IgD-negative memory B cell (primary cell): ENCODE measurements at regions not wholly inside any gene's neighbourhood (a gene's known extent, or its start where the extent isn't known, plus 50 kb on each side); places are given as distances from the start of the nearest gene placed in this dataset.
"Not testable (repeated sequence)": the region's sequence is repeated elsewhere in the genome, so short reads cannot be mapped to it uniquely, and the experiment has no call there.

Experiments used
- H3K27ac Mint-ChIP-seq, 3 donors: one replicate each; pipeline ENCODE4 v1.8.0; 2020 to 2022; ENCODE audit warnings: mild to moderate bottlenecking in 3 of 3, mixed read lengths in 3 of 3, moderate library complexity in 1 of 3
- H3K27me3 Mint-ChIP-seq: one replicate; pipeline ENCODE4 v1.8.0; 2021; ENCODE audit warnings: mixed read lengths
- H3K36me3 Mint-ChIP-seq: one replicate; pipeline ENCODE4 v1.8.0; 2020; ENCODE audit warnings: mild to moderate bottlenecking, mixed read lengths
- H3K4me1 Mint-ChIP-seq, 3 donors: one replicate each; pipeline ENCODE4 v1.8.0; 2020 to 2022; ENCODE audit warnings: mixed read lengths in 3 of 3, mild to moderate bottlenecking in 1 of 3
- H3K4me3 Mint-ChIP-seq, 4 donors: one replicate each; pipeline ENCODE4 v1.8.0; 2020 to 2022; ENCODE audit warnings: mild to moderate bottlenecking in 4 of 4, mixed read lengths in 4 of 4, moderate library complexity in 3 of 4
- H3K9me3 Mint-ChIP-seq, 3 donors: one replicate each; pipeline ENCODE4 v1.8.0; 2020 to 2021; ENCODE audit warnings: mixed read lengths in 3 of 3, mild to moderate bottlenecking in 1 of 3

DNA sequence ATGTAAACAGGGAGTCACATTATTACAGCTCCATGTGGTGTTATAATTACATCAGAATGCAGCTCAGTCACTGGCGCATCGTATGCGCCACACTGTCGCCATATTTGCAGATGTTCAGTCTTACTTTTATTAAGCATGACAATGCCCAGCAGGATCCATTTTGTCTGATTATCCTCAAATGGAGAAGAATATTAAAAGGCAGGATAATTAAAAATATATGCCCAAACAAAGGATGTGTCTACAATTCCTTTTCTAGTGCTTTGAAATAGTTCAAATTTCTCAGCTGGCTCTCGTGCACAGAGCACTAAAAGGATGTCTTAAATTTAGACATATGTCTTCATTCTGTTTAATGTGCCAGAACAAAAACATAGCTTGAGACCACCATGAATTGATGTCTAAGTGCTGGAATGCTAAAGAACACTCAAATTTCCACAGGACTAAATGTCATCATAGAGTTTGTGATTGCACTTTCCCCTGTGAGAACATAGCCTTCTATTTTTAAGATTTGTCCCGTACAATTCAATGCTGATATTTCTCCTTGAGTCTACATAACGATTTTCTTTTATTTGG is 168.0 kb downstream of the DKK1 start:
- Mint-ChIP-seq H3K27me3 (no peaks in the 10 kb centered on the region), H3K9me3 (peaks cover 0 to 3% (median 0%) of the 10 kb centered on the region in 3 donors), H3K4me1 (peaks cover 0 to 6% (median 4%) of the 10 kb centered on the region in 3 donors), H3K4me3 (no peak overlapping the region), H3K36me3 (no peaks in the 10 kb centered on the region), H3K27ac (no peak overlapping the region)

DNA sequence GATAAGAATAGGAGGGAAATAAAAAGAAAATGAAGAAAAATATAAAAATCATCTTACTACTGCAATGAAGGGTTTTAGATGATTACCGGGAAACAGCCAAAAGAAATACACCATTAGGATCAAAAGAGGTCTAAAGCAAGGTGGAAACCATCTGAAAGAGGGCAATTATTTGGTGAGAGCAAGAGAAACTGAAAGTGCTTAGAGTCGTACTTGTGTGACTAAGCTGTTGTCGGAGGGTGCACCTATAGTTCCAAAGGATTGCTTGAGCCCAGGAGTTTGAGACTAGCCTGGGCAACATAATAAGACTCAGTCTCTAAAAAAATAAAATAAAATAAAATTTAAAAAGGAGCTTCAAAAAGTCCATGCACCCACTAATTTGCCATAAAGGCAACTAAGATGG is 169.5 kb downstream of the DKK1 start:
- no peak overlapping the region for H3K27ac Mint-ChIP-seq
- H3K9me3 Mint-ChIP-seq, result peaks cover 0 to 3% (median 0%) of the 10 kb centered on the region in 3 donors
- H3K27me3 Mint-ChIP-seq, result no peaks in the 10 kb centered on the region
- no peaks in the 10 kb centered on the region for H3K36me3 Mint-ChIP-seq
- H3K4me1 Mint-ChIP-seq, result peaks cover 0 to 6% (median 4%) of the 10 kb centered on the region in 3 donors
- no peak overlapping the region for H3K4me3 Mint-ChIP-seq

DNA sequence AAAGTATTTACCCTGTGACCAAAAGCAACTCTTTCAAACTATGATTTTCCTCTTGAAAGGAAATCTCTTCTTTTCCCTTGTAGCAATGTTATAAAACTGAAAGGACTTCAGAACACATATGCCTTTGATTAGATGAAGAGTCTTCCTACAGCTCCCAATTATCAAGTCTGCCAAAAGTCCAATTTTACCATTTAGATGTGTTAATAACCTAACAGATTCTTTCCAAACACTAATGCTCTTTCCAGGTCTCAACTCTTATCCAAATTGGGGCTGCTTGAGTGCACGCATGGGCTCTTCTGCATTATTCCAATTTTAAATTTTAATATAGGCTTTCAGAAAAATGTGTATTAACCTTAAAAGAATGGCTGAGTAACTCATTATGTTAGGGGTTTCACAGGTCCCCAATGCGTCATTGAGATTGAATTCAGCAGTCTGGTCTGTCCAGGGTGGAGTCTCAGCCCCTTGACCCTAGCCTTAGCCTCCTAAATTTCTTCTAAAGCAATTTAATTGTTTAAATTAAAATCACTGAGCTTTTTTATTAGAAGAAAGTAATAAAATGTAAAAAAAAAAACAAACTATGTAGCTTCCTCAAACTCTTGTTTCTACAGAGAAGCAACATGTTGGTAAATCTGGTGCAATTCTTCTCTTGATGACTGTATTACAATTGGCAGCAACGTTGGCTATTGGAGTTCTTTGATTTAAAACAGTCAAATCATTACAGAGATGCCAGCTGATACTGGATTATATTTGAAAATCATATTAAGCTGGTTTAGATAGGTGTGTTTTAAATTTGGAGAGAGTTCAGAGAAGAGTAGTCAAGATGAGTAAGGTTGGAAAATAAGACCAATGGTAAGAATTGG is 170.4 kb downstream of the DKK1 start:
- Mint-ChIP-seq H3K9me3 (peaks cover 0 to 3% (median 0%) of the 10 kb centered on the region in 3 donors), H3K4me3 (no peak overlapping the region), H3K4me1 (peaks cover 0 to 6% (median 4%) of the 10 kb centered on the region in 3 donors), H3K36me3 (no peaks in the 10 kb centered on the region), H3K27ac (no peak overlapping the region), H3K27me3 (no peaks in the 10 kb centered on the region)

DNA sequence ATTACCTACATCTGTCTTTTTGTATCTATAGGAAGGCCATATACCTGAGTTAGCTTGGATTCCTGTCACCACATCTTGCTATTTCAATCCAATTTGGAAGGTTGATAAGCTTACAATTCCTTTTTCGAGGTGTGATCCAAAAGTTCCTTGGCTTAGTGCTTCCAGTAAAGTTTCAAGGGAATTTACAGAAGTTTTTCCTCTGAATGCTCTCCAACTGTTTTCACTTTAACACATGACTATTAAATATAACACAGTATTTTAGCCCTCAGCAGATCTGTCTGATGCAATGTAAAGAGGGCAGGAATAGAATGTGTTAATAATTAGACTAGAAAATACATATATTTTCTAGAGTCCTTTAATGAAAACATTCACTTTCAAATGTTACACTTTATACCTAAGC is 171.4 kb downstream of the DKK1 start:
- Mint-ChIP-seq H3K4me1 (peaks cover 0 to 6% (median 4%) of the 10 kb centered on the region in 3 donors), H3K36me3 (no peaks in the 10 kb centered on the region)

DNA sequence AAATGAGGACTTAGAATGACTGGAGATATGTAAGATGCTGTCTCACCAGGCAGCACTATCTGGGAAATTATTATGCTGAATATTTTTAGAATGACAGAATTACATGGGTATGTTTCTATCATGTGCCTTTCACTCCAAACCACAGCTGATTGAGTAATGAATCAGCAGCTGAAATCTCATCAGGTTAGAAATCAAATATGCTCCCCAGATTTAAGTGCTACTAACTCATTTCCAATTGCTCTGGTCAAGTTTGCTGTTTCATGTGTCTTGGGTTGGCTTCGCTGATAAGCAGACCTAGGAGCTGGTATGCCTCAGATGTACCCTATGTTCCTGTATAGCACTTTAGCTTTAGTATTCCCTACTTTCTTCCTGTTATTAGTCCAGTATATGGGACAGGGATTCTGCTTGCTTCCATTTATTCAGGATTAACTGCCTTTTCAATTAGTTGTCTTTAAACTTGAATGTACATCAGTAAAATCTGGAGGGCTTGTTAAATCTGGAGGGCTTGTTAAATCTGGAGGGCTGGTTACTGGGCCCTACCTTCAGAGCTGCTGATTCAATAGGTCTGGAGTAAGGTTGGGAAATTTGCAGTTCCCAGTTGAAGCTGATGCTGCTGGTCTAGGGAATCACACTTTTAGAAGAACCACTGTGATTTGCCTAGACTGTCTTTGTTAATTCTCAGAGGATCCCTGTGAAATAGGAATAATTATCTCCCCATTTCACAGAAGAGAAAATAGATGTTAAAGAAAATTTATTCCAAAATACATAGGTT is 172.9 kb downstream of the DKK1 start:
- H3K27ac Mint-ChIP-seq, result no peak overlapping the region
- no peaks in the 10 kb centered on the region for H3K27me3 Mint-ChIP-seq
- H3K4me1 Mint-ChIP-seq, result peaks cover 0 to 6% (median 4%) of the 10 kb centered on the region in 3 donors
- H3K9me3 Mint-ChIP-seq, result no peaks in the 10 kb centered on the region
- no peaks in the 10 kb centered on the region for H3K36me3 Mint-ChIP-seq
- H3K4me3 Mint-ChIP-seq, result no peak overlapping the region

More for the DNA sequence above, 171.4 kb downstream of the DKK1 start:
- Mint-ChIP-seq H3K27me3 (no peaks in the 10 kb centered on the region), H3K9me3 (peaks cover 0 to under 1% (median 0%) of the 10 kb centered on the region in 3 donors), H3K27ac (no peak overlapping the region), H3K4me3 (no peak overlapping the region)

DNA sequence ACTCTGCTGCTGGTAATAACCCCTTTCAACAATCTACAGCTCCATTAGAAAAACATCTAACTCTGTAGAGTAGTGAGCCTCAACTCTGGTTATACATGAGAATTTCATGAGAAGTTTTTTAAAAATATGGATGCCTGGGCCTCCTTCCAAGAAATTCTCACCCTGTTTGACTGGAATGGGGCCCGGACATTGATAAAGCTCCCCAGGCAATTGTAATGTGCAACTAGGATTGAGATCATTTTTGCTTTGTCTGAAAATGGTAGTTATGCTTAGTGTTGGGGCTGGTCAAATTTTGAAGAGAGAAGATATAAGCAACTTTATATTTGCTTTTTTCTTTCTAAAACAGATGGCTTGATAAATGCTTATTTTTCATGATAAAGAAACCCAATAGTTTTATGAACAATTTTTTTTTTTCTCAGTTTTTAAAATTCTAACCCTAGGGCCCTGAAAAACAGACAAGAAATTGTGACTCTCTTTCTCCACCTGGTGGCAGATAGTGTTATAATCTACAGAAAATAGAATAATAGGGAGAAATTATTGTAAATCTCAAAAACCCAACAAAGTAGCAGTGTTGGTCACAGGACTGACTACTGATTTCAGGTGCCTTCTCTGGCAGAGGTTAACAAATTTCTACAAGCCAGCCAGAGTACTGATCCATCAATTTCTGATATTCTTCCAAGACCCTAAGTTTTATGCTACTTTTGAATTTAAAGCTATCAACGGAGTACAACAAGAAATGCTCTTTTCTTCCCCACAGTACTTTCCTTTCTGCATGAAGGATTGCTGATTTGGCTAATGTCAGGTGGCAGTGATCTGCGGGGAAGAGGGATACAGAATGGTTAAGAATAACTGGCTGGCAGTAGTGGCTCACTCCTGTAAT is 174.8 kb downstream of the DKK1 start:
- H3K27me3 Mint-ChIP-seq, result no peaks in the 10 kb centered on the region
- no peaks in the 10 kb centered on the region for H3K4me1 Mint-ChIP-seq

DNA sequence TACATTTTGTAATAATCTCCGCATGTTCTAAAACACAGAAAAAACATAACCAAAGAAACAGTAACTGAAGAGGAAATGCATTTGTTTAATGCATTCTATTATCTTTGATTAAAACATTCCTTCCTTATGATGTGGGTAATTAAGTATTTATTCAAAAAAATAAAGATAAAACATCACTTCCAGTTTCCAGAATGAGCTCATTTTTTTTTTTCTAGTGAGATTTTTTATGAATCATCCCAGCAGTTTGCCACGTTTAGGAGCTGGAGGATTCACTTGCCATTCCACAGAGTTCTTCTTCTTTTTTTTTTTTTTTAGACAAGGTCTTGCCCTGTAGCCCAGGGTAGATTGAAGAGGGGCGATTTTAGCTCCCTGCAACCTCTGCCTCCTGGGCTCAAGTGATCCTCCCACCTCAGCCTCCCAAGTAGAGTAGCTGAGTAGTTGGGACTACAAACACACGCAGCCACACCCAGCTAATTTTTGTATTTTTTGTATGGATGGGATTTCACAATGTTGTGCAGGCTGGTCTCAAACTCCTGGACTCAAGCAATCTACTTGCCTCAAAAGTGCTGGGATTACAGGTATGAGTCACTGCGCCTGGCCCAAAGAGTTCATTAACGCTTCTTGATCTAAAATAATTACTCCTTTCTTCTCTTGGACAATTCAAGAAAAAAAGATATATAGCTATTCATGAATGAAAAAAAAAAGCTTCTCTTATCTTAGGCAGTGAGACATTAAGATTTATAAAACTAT is 177.3 kb downstream of the DKK1 start:
- H3K9me3 Mint-ChIP-seq, result peaks cover 0 to 4% (median under 1%) of the 10 kb centered on the region in 3 donors
- no peaks in the 10 kb centered on the region for H3K4me1 Mint-ChIP-seq
- H3K27me3 Mint-ChIP-seq, result no peaks in the 10 kb centered on the region
- H3K36me3 Mint-ChIP-seq, result no peaks in the 10 kb centered on the region
- H3K4me3 Mint-ChIP-seq, result no peak overlapping the region
- H3K27ac Mint-ChIP-seq, result no peak overlapping the region

More for the DNA sequence above, 174.8 kb downstream of the DKK1 start:
- H3K4me3 Mint-ChIP-seq, result no peak overlapping the region
- H3K36me3 Mint-ChIP-seq, result no peaks in the 10 kb centered on the region
- no peak overlapping the region for H3K27ac Mint-ChIP-seq
- H3K9me3 Mint-ChIP-seq, result no peaks in the 10 kb centered on the region

DNA sequence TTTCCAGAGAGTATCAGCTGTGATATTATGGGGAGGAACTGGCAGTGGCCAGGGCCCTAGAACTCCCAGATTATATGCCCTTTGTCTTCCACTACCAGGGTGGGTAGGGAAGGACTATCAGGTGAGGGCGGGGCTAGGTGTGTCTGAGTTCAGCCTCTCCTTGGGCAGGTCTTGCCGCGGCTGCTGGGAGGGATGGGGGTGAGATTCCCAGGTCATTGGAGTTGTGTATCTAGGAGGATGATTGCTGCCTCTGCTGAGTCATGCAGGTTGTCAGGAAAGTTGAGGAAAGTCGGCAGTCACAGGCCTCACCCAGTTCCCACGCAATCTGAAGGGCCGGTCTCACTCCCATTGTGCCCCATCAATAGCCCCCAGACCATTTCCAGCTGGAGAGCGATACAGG is 185.2 kb downstream of the DKK1 start:
- Mint-ChIP-seq H3K4me1 (no peaks in the 10 kb centered on the region), H3K4me3 (no peak overlapping the region), H3K9me3 (peaks cover 4 to 14% (median 4%) of the 10 kb centered on the region in 3 donors), H3K27ac (no peak overlapping the region), H3K27me3 (no peaks in the 10 kb centered on the region), H3K36me3 (no peaks in the 10 kb centered on the region)

DNA sequence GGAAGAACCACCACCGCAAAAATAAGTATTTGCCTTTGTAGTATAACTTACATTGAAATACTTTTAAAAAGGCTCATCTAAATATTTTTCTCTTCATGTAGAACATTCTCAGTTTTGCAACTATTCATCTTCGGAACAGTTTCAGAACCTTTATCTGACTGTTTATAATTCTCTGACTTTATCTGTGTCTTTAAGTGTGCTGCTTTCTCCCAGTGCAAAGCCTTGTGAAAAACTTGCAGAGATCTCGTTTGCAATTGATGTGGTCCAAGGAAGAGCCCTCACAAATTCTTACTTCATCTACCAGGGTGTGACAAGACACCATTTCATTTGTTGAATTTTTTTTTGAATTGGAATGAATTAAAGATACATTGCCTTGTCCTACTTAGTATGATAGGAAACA is 186.4 kb downstream of the DKK1 start:
- no peaks in the 10 kb centered on the region for H3K36me3 Mint-ChIP-seq
- no peaks in the 10 kb centered on the region for H3K4me1 Mint-ChIP-seq
- H3K4me3 Mint-ChIP-seq, result no peak overlapping the region
- no peaks in the 10 kb centered on the region for H3K27me3 Mint-ChIP-seq
- no peak overlapping the region for H3K27ac Mint-ChIP-seq
- H3K9me3 Mint-ChIP-seq, result peaks cover 4 to 20% (median 7%) of the 10 kb centered on the region in 3 donors

DNA sequence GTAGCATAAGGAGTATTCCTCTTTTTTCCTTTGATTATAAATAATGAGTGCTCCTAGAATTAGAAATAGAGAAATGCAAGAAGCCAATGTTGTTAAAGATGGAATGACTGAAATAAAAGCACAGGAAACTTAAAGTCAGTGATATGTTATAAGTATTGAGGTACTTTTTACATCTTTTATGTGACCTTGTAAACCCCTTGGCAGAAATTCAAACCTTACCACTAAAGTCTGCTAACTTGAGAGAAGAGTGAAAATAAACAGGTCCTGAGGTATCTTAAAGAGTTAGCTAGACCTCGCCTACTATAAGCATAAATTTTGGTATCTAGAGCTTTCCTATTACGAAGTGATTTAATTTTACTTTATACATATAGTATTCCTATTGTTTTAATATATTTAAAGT is 188.2 kb downstream of the DKK1 start:
- H3K9me3 Mint-ChIP-seq, result peaks cover 1 to 16% (median 7%) of the 10 kb centered on the region in 3 donors
- no peak overlapping the region for H3K27ac Mint-ChIP-seq
- H3K4me1 Mint-ChIP-seq, result no peaks in the 10 kb centered on the region
- no peaks in the 10 kb centered on the region for H3K27me3 Mint-ChIP-seq
- no peaks in the 10 kb centered on the region for H3K36me3 Mint-ChIP-seq
- H3K4me3 Mint-ChIP-seq, result no peak overlapping the region

DNA sequence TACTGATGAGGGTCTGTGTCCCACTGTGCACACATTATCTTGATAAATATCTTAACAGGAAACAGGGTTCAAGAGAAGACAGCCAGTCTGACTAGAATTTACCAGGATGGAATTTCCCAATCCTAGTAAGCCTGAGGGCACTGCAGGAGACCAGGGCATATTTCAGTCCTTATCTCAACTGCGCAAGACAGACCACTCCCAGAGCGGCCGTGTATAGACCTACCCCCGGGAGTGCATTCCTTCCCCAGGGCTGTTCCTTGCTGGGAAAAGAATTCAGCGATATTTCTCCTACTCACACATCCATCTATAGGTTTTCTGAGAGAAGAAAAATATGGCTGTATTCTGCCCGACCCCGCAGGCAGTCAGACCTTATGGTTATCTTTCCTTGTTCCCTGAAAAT is 191.3 kb downstream of the DKK1 start:
- H3K4me1 Mint-ChIP-seq, H3K36me3 Mint-ChIP-seq, H3K4me3 Mint-ChIP-seq, H3K27me3 Mint-ChIP-seq: not testable (repeated sequence)
- Mint-ChIP-seq H3K27ac (peak overlapping the region in 1 of 3 donors; percentile 27), H3K9me3 (peaks cover 4 to 11% (median 9%) of the 10 kb centered on the region in 3 donors)

DNA sequence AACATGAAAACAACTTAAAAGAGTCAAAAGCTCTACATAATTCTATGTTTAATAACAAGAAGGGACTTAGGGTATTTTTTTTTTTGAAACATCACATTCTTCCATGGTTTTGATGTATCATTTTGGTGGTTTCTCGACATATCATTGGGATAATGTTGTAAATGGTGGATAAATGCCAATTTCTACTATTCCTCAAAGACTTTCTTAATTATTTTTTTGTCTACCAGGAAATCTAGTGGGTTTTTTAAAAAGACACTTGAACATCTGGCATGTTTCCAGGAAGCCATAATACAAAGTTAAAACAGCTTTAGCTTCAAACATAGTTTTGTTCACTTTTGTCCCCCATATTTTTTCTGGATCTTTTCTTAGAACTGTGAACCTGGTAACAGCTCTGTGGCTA is 200.4 kb downstream of the DKK1 start:
- peaks cover 2 to 6% (median 6%) of the 10 kb centered on the region in 3 donors for H3K9me3 Mint-ChIP-seq
- H3K4me3 Mint-ChIP-seq, result no peak overlapping the region
- no peaks in the 10 kb centered on the region for H3K4me1 Mint-ChIP-seq
- H3K36me3 Mint-ChIP-seq, result no peaks in the 10 kb centered on the region
- H3K27ac Mint-ChIP-seq, result no peak overlapping the region
- H3K27me3 Mint-ChIP-seq, result no peaks in the 10 kb centered on the region

DNA sequence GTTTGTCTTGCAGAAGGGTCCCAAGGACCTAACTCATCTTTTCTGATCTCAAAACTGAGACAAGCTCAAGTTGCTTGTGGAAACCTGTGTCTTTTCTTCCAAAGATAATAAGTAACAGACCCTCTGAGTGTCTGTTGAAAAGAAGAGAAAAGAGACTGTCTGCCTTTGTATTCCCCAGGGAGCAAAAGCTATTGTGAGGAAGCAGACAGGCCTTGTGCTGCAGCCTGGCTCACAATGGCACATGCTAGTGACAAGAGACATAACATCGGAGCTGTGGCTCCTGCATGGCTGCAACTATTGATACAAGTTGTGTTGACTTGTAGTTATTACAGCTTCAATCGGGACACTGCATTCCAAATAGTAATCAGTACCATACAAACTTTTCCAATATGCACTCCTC is 202.9 kb downstream of the DKK1 start:
- peaks cover 2 to 6% (median 3%) of the 10 kb centered on the region in 3 donors for H3K9me3 Mint-ChIP-seq
- no peaks in the 10 kb centered on the region for H3K4me1 Mint-ChIP-seq
- H3K27me3 Mint-ChIP-seq, result no peaks in the 10 kb centered on the region
- H3K36me3 Mint-ChIP-seq, result no peaks in the 10 kb centered on the region
- H3K27ac Mint-ChIP-seq, result no peak overlapping the region
- H3K4me3 Mint-ChIP-seq, result no peak overlapping the region

DNA sequence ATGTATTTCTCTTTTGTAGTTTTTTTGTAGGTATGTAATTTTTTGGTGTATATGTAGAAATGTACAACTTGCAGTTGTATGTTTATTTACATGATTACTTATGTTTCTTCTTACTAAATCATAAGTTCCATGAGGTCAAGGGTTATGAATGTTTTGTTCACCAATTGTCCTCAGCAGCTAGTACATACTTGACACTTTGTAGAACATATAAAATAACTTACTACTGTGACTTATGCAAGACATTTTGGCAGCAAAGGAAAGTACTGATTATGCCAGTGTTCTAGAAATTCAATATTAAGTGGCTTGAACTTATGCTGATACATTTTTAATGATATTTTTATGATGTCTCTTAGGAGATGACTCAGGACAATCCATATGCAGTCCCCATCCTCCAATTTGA is 209.6 kb downstream of the DKK1 start:
- H3K27me3 Mint-ChIP-seq, result no peaks in the 10 kb centered on the region
- peaks cover 0 to 3% (median 1%) of the 10 kb centered on the region in 3 donors for H3K9me3 Mint-ChIP-seq
- no peaks in the 10 kb centered on the region for H3K36me3 Mint-ChIP-seq
- H3K4me1 Mint-ChIP-seq, result no peaks in the 10 kb centered on the region
- H3K27ac Mint-ChIP-seq, result no peak overlapping the region
- H3K4me3 Mint-ChIP-seq, result no peak overlapping the region
